Aorta (tissue), 5 donors: ENCODE measurements at regions not wholly inside any gene's neighbourhood (a gene's known extent, or its start where the extent isn't known, plus 50 kb on each side); places are given as distances from the start of the nearest gene placed in this dataset.

Experiments
- ATAC-seq: fragments of 200-7000 bp; cut with Tn5 transposase; one replicate; pipeline ENCODE4 v1.9.1; 2022; ENCODE audit warnings: moderate library complexity; ENCODE audit not compliant: low FRiP score
- DNase-seq, 2 donors: peaks; one replicate each; pipeline ENCODE4 v3.0.0-alpha.2; 2020
- H3K27ac ChIP-seq, 2 donors: one replicate each; pipeline ENCODE4 v1.5.1; 2013; ENCODE audit warnings: low read length in 2 of 2, mild to moderate bottlenecking in 2 of 2, moderate library complexity in 2 of 2, control low read depth in 1 of 2, inconsistent platforms in 1 of 2, low read depth in 1 of 2
- H3K27me3 ChIP-seq, 2 donors: one replicate each; pipeline ENCODE4 v1.6.1; 2013; ENCODE audit warnings: control low read depth in 1 of 2, low read length in 1 of 2, mild to moderate bottlenecking in 1 of 2, moderate library complexity in 1 of 2; ENCODE audit not compliant: insufficient read depth in 2 of 2, control insufficient read depth in 1 of 2
- H3K36me3 ChIP-seq, 2 donors: one replicate each; pipeline ENCODE4 v1.6.1; 2013; ENCODE audit warnings: control low read depth in 1 of 2, low read length in 1 of 2, mild to moderate bottlenecking in 1 of 2; ENCODE audit not compliant: insufficient read depth in 2 of 2, control insufficient read depth in 1 of 2
- H3K4me1 ChIP-seq, 2 donors: one replicate each; pipeline ENCODE4 v1.6.1; 2013; ENCODE audit warnings: low read length in 2 of 2, control low read depth in 1 of 2, mild to moderate bottlenecking in 1 of 2, moderate library complexity in 1 of 2; ENCODE audit not compliant: insufficient read depth in 2 of 2, control insufficient read depth in 1 of 2
- H3K4me3 ChIP-seq, 2 donors: one replicate each; pipeline ENCODE4 v1.5.1; 2013; ENCODE audit warnings: low read length in 2 of 2, control low read depth in 1 of 2, mild to moderate bottlenecking in 1 of 2
- H3K9me3 ChIP-seq: one replicate; pipeline ENCODE4 v1.6.1; 2013; ENCODE audit warnings: mild to moderate bottlenecking, low read length; ENCODE audit not compliant: control insufficient read depth
- WGBS, 2 donors: extraction: QIAGEN DNeasy Blood & Tissue Kit; methylation state at CpG; one replicate each; pipeline ENCODE4 v1.1.7; 2013; 5-methylcytosine and 5-hydroxymethylcytosine counted together
- intact Hi-C, 2 donors: fragments of 100-400 bp; cut with DNase I; formaldehyde crosslinking; loops; one replicate each; pipeline versions ENCODE4 v1.14.2 to v1.15.0; 2022
- donor health status: healthy with polysubstance abuse.
- donor health status: Bipolar disorder and iron deficiency.
- donor health status: DM: no; HTN: no; CAD: no.
- donor health status: DM: no; HTN: no; CAD: no.
- donor health status: DM: yes; HTN: yes; CAD: no.

DNA sequence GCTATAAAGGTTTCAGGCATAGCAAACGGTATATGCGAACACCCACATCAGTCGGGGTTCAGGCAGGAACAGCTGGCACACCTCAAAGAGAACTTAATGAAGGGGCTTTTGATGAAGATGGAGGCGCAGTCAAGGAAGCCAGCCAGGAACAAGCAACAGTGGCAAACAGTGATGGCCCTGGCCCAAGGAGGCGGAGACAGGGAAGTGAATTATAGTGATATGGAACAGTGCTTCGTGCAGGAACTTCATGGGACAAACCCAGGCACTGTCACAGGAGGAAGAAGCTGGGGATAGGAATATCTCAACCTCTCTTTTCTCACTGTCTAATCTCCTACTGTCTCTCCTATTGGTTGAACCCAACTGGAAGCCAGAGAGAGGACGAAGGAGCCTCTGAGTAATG, 328.3 kb downstream of the AACS start:
- intact Hi-C loops, result no loop called here
- no peak overlapping the region for H3K27ac ChIP-seq
- no peaks in the 10 kb centered on the region for H3K36me3 ChIP-seq
- DNase-seq, result no peak
- ATAC-seq, result no peak
- H3K27me3 ChIP-seq, result no peaks in the 10 kb centered on the region
- H3K4me1 ChIP-seq, result no peaks in the 10 kb centered on the region
- H3K4me3 ChIP-seq, result no peak overlapping the region
- WGBS, 2 donors, result 70 to 84% methylated on average over 7 of the region's 7 CpGs
- H3K9me3 ChIP-seq, result peaks cover 3% of the 10 kb centered on the region

DNA sequence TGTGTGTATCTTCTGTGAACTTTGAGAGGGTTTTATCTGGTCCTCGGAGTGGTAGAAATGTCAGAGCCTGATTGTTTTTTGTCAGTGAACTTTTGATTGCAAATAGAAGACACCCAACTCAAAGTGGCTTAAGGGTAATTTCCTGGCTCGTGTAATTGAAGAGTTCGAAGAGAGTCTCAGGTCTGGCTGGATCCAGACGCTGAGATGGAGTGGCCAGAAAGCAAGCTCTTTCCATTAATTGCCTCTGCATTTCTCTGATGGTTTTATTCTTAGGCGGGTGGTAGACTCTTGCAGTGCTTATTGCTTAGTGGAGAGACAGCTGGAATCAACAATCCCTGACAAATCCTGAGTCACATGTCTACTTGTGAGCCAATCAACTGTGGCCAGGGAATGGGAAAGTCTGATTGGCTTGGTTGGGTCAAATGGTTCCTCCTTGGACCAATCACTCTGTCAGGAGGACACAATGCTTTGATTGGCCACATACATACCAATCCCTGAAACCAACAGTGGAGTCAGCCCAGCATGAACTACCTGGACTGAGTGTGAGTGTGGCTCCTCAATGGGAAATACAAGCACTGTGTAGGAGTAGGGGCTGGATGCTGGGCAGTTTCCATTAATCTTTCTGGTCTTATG, 330.5 kb downstream of the AACS start:
- Histone ChIP-seq H3K4me1 (no peaks in the 10 kb centered on the region), H3K4me3 (no peak overlapping the region), H3K27ac (no peak overlapping the region), H3K36me3 (no peaks in the 10 kb centered on the region), H3K27me3 (no peaks in the 10 kb centered on the region), H3K9me3 (peaks cover 4% of the 10 kb centered on the region)
- WGBS, 2 donors, result 84 to 91% methylated on average over 5 of the region's 5 CpGs
- DNase-seq, result no peak
- intact Hi-C loops, result no loop called here
- ATAC-seq, result no peak

DNA sequence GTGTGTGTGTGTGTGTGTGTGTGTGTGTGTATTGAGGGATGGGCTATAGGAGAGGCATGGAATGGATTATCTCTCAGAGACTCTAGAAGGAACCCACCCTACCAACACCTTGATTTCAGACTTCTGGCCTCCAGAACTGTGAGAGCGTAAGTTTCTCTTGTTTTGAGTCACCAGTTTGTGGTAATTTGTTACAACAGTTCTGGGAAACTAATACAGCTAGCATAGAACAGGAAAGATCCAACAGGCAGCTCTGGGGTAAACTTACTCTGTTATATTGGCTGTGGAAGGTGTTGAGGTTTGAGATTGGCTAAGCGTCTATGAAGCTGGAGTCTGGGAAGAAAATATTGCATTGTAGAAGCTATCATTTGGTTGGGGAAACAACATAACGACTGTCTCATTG, 334.3 kb downstream of the AACS start:
- DNase-seq (no peak), ATAC-seq (no peak)
- 81 to 84% methylated on average over 3 of the region's 3 CpGs for WGBS, 2 donors
- no peak overlapping the region for H3K27ac ChIP-seq
- H3K4me1 ChIP-seq, result no peaks in the 10 kb centered on the region
- H3K36me3 ChIP-seq, result no peaks in the 10 kb centered on the region
- H3K27me3 ChIP-seq, result no peaks in the 10 kb centered on the region
- intact Hi-C loops, result no loop called here
- H3K9me3 ChIP-seq, result peaks cover 10% of the 10 kb centered on the region
- no peak overlapping the region for H3K4me3 ChIP-seq

GRCh38 chr12:125402874-125403789, 337.9 kb downstream of the AACS start:
- intact Hi-C loops, result loop anchor here in 1 of 2 donors (2.0 to 5.0 kb wide), 2 partner anchors 72 to 221 kb away; no protein-coding TSS in a partner anchor
- 25 to 32% methylated on average over 3 of the region's 3 CpGs for WGBS, 2 donors
- Histone ChIP-seq H3K4me1 (no peaks in the 10 kb centered on the region), H3K36me3 (no peaks in the 10 kb centered on the region), H3K27me3 (no peaks in the 10 kb centered on the region), H3K4me3 (no peak overlapping the region), H3K27ac (no peak overlapping the region), H3K9me3 (peaks cover 10% of the 10 kb centered on the region)
- ATAC-seq (no peak), DNase-seq (no peak)

DNA sequence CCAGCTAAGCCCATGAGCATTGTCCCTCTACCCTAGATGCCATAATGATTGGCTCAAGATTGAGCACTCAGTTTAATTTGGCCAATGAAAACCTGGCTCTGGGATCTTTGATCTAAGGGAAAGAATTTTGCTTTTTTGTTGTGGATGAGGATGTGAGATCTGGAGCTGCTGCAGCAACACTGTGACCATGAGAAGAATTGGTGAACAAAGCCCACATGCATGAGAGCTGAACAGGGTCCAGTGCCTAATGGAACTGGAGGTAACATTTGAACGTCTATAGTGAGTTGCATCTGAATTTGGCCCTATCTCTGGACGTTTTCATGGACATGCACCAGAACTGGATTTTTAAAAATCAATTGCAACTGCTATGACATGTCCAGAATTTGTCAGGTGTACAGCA, 338.6 kb downstream of the AACS start:
- WGBS, 2 donors, result 75% methylated on average over 2 of the region's 2 CpGs
- no peak for ATAC-seq
- no peaks in the 10 kb centered on the region for H3K36me3 ChIP-seq
- H3K4me1 ChIP-seq, result no peaks in the 10 kb centered on the region
- intact Hi-C loops, result loop anchor here in 1 of 2 donors (2.0 to 5.0 kb wide), 2 partner anchors 73 to 222 kb away; no protein-coding TSS in a partner anchor
- H3K27me3 ChIP-seq, result no peaks in the 10 kb centered on the region
- DNase-seq, result no peak
- H3K9me3 ChIP-seq, result peaks cover 9% of the 10 kb centered on the region
- H3K27ac ChIP-seq, result no peak overlapping the region
- no peak overlapping the region for H3K4me3 ChIP-seq

DNA sequence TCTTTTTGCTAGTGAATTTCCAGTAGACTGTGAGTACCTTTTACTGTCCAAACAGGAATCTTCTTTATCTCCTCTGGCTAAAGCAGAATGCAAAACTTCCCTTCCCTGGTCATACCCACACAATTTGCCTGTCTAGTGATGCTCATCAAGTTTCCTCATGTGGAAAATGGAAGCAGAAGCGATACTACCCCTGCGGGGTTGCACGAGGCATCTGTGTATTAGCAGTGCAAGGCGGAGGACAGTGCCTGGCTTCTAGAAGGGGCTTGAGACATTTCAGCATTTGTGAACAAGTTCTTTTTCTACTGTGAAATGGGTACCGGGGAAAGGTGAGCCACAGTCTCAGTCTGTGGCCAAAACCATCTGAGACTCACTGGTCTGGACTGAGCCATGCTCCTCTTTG, 340.9 kb downstream of the AACS start:
- DNase-seq, result no peak
- H3K27me3 ChIP-seq, result no peaks in the 10 kb centered on the region
- 81 to 92% methylated on average over 5 of the region's 5 CpGs for WGBS, 2 donors
- H3K4me1 ChIP-seq, result no peaks in the 10 kb centered on the region
- no peak overlapping the region for H3K4me3 ChIP-seq
- no peak for ATAC-seq
- peaks cover 4% of the 10 kb centered on the region for H3K9me3 ChIP-seq
- no peaks in the 10 kb centered on the region for H3K36me3 ChIP-seq
- intact Hi-C loops, result no loop called here
- no peak overlapping the region for H3K27ac ChIP-seq

- no peak overlapping the region for H3K27ac ChIP-seq
- no peaks in the 10 kb centered on the region for H3K4me1 ChIP-seq
- ATAC-seq, result no peak
- no peaks in the 10 kb centered on the region for H3K27me3 ChIP-seq
- H3K36me3 ChIP-seq, result no peaks in the 10 kb centered on the region
- WGBS, 2 donors, result 80 to 84% methylated on average over 3 of the region's 3 CpGs
- intact Hi-C loops, result no loop called here
- no peak for DNase-seq
- H3K9me3 ChIP-seq, result no peaks in the 10 kb centered on the region
- H3K4me3 ChIP-seq, result no peak overlapping the region
Observed at GRCh38 chr12:125408718-125409117, 343.5 kb downstream of the AACS start.

DNA sequence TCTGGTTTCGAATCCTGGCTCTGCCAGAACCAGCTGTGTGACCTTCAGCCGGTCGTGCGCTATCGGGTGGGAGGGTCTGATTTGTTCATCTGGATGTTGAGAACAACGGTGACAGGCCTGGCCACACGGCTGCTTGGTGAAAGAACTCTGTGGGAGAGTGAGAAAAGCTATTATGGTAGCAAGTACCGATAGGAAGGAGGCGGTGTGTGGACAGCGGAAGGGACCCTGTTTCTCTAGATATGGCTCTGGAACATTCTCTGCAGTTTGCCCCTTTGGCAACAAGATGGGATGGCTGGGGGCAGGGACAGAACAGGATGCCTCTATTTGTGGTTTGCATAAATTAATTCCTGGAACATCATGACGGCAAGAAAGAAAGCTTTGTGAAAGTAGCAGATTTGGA, 347.3 kb downstream of the AACS start:
- Histone ChIP-seq H3K4me1 (no peaks in the 10 kb centered on the region), H3K36me3 (no peaks in the 10 kb centered on the region), H3K27ac (no peak overlapping the region), H3K4me3 (no peak overlapping the region), H3K27me3 (no peaks in the 10 kb centered on the region), H3K9me3 (no peaks in the 10 kb centered on the region)
- intact Hi-C loops, result no loop called here
- WGBS, 2 donors, result 75 to 79% methylated on average over 11 of the region's 11 CpGs
- DNase-seq (no peak), ATAC-seq (no peak)

- H3K36me3 ChIP-seq, result no peaks in the 10 kb centered on the region
- ATAC-seq (no peak), DNase-seq (no peak)
- H3K4me3 ChIP-seq, result no peak overlapping the region
- WGBS, 2 donors, result 70% methylated on average over 3 of the region's 3 CpGs
- no peaks in the 10 kb centered on the region for H3K27me3 ChIP-seq
- no peak overlapping the region for H3K27ac ChIP-seq
- intact Hi-C loops, result no loop called here
- H3K4me1 ChIP-seq, result no peaks in the 10 kb centered on the region
- H3K9me3 ChIP-seq, result peaks cover 1% of the 10 kb centered on the region
Observed at GRCh38 chr12:125417446-125417845, 352.2 kb downstream of the AACS start.
